ENCODE measurements at regions not wholly inside any gene's neighbourhood (a gene's known extent, or its start where the extent isn't known, plus 50 kb on each side); places are given as distances from the start of the nearest gene placed in this dataset.

- DNase-seq (ENCODE audit: low spot score): no peak
- H3K36me3 Mint-ChIP-seq: peaks cover 3% of the 10 kb centered on the region
- no peak overlapping the region for H3K4me3 Mint-ChIP-seq
- peaks cover 2% of the 10 kb centered on the region for H3K9me3 Mint-ChIP-seq
- no peak for ATAC-seq
- no peaks in the 10 kb centered on the region for H3K27me3 Mint-ChIP-seq
- peaks cover 0 to 1% of the 10 kb centered on the region in 2 donors for H3K4me1 Mint-ChIP-seq (ENCODE audit: low read depth in 2 of 2)
- no peak overlapping the region for H3K27ac Mint-ChIP-seq
Measured at GRCh38 chr5:156147261-156147943, 179.6 kb upstream of the SGCD start.

- H3K27me3 Mint-ChIP-seq: no peaks in the 10 kb centered on the region
- H3K9me3 Mint-ChIP-seq: no peaks in the 10 kb centered on the region
- H3K36me3 Mint-ChIP-seq: no peaks in the 10 kb centered on the region
- H3K4me3 Mint-ChIP-seq: no peak overlapping the region
- no peak overlapping the region for H3K27ac Mint-ChIP-seq
- no peak for DNase-seq (ENCODE audit: low spot score)
- no peaks in the 10 kb centered on the region for H3K4me1 Mint-ChIP-seq (ENCODE audit: low read depth in 2 of 2)
- no peak for ATAC-seq
Measured at GRCh38 chr5:156147944-156148285, 179.0 kb upstream of the SGCD start.

- H3K4me3 Mint-ChIP-seq: no peak overlapping the region
- H3K9me3 Mint-ChIP-seq: no peaks in the 10 kb centered on the region
- H3K27me3 Mint-ChIP-seq: no peaks in the 10 kb centered on the region
- H3K36me3 Mint-ChIP-seq: no peaks in the 10 kb centered on the region
- DNase-seq (ENCODE audit: low spot score) (no peak), ATAC-seq (no peak)
- no peak overlapping the region for H3K27ac Mint-ChIP-seq
- no peaks in the 10 kb centered on the region for H3K4me1 Mint-ChIP-seq (ENCODE audit: low read depth in 2 of 2)
Measured at GRCh38 chr5:156148301-156148700, 178.7 kb upstream of the SGCD start.

- no peaks in the 10 kb centered on the region for H3K9me3 Mint-ChIP-seq
- no peak overlapping the region for H3K27ac Mint-ChIP-seq
- H3K27me3 Mint-ChIP-seq: no peaks in the 10 kb centered on the region
- no peak for DNase-seq (ENCODE audit: low spot score)
- H3K4me3 Mint-ChIP-seq: no peak overlapping the region
- H3K36me3 Mint-ChIP-seq: no peaks in the 10 kb centered on the region
- no peaks in the 10 kb centered on the region for H3K4me1 Mint-ChIP-seq (ENCODE audit: low read depth in 2 of 2)
- ATAC-seq: no peak
Measured at GRCh38 chr5:156149213-156149612, 177.8 kb upstream of the SGCD start.

GRCh38 chr5:156153602-156154001, 173.4 kb upstream of the SGCD start:
- Mint-ChIP-seq H3K36me3 (no peaks in the 10 kb centered on the region), H3K27me3 (no peaks in the 10 kb centered on the region), H3K4me1 (ENCODE audit: low read depth in 2 of 2) (no peaks in the 10 kb centered on the region), H3K4me3 (no peak overlapping the region), H3K27ac (no peak overlapping the region), H3K9me3 (no peaks in the 10 kb centered on the region)
- ATAC-seq (no peak), DNase-seq (ENCODE audit: low spot score) (no peak)

GRCh38 chr5:156154757-156155156, 172.2 kb upstream of the SGCD start:
- no peaks in the 10 kb centered on the region for H3K36me3 Mint-ChIP-seq
- DNase-seq (ENCODE audit: low spot score) (no peak), ATAC-seq (no peak)
- no peaks in the 10 kb centered on the region for H3K9me3 Mint-ChIP-seq
- no peak overlapping the region for H3K4me3 Mint-ChIP-seq
- no peaks in the 10 kb centered on the region for H3K27me3 Mint-ChIP-seq
- H3K27ac Mint-ChIP-seq: no peak overlapping the region
- H3K4me1 Mint-ChIP-seq (ENCODE audit: low read depth in 2 of 2): no peaks in the 10 kb centered on the region

GRCh38 chr5:156155598-156155997, 171.4 kb upstream of the SGCD start:
- Mint-ChIP-seq H3K4me3 (no peak overlapping the region), H3K36me3 (no peaks in the 10 kb centered on the region), H3K9me3 (no peaks in the 10 kb centered on the region), H3K27me3 (no peaks in the 10 kb centered on the region), H3K4me1 (ENCODE audit: low read depth in 2 of 2) (no peaks in the 10 kb centered on the region), H3K27ac (no peak overlapping the region)
- ATAC-seq (no peak), DNase-seq (ENCODE audit: low spot score) (no peak)

- Mint-ChIP-seq H3K27ac (no peak overlapping the region), H3K9me3 (peaks cover 4% of the 10 kb centered on the region), H3K4me3 (no peak overlapping the region), H3K27me3 (peaks cover 0 to 7% of the 10 kb centered on the region in 2 donors), H3K4me1 (ENCODE audit: low read depth in 2 of 2) (no peaks in the 10 kb centered on the region), H3K36me3 (no peaks in the 10 kb centered on the region)
- ATAC-seq: no peak
- no peak for DNase-seq (ENCODE audit: low spot score)
Measured at GRCh38 chr5:156164306-156164705, 162.7 kb upstream of the SGCD start.

- Mint-ChIP-seq H3K4me1 (ENCODE audit: low read depth in 2 of 2) (no peaks in the 10 kb centered on the region), H3K36me3 (no peaks in the 10 kb centered on the region), H3K4me3 (no peak overlapping the region), H3K27ac (no peak overlapping the region), H3K27me3 (peaks cover 0 to 7% of the 10 kb centered on the region in 2 donors), H3K9me3 (peaks cover 4% of the 10 kb centered on the region)
- DNase-seq (ENCODE audit: low spot score): no peak
- no peak for ATAC-seq
Measured at GRCh38 chr5:156169495-156169894, 157.5 kb upstream of the SGCD start.

GRCh38 chr5:156170351-156170961, 156.5 kb upstream of the SGCD start:
- H3K27me3 Mint-ChIP-seq: peaks cover 0 to 7% of the 10 kb centered on the region in 2 donors
- DNase-seq (ENCODE audit: low spot score) (no peak), ATAC-seq (no peak)
- H3K4me1 Mint-ChIP-seq (ENCODE audit: low read depth in 2 of 2): no peaks in the 10 kb centered on the region
- H3K27ac Mint-ChIP-seq: no peak overlapping the region
- H3K36me3 Mint-ChIP-seq: no peaks in the 10 kb centered on the region
- H3K4me3 Mint-ChIP-seq: no peak overlapping the region
- H3K9me3 Mint-ChIP-seq: peaks cover 4% of the 10 kb centered on the region

- Mint-ChIP-seq H3K9me3 (no peaks in the 10 kb centered on the region), H3K27me3 (no peaks in the 10 kb centered on the region), H3K36me3 (no peaks in the 10 kb centered on the region), H3K27ac (no peak overlapping the region), H3K4me1 (ENCODE audit: low read depth in 2 of 2) (no peaks in the 10 kb centered on the region), H3K4me3 (no peak overlapping the region)
- ATAC-seq: no peak
- no peak for DNase-seq (ENCODE audit: low spot score)
Measured at GRCh38 chr5:156174225-156174624, 152.7 kb upstream of the SGCD start.

GRCh38 chr5:156178117-156178516, 148.8 kb upstream of the SGCD start:
- no peak for ATAC-seq
- Mint-ChIP-seq H3K4me3 (no peak overlapping the region), H3K4me1 (ENCODE audit: low read depth in 2 of 2) (no peaks in the 10 kb centered on the region), H3K9me3 (peaks cover 2% of the 10 kb centered on the region), H3K36me3 (peaks cover 5% of the 10 kb centered on the region), H3K27ac (no peak overlapping the region), H3K27me3 (peaks cover 0 to 7% of the 10 kb centered on the region in 2 donors)
- no peak for DNase-seq (ENCODE audit: low spot score)

- Mint-ChIP-seq H3K27ac (no peak overlapping the region), H3K4me1 (ENCODE audit: low read depth in 2 of 2) (no peaks in the 10 kb centered on the region), H3K9me3 (peaks cover 2% of the 10 kb centered on the region), H3K27me3 (peaks cover 2 to 7% of the 10 kb centered on the region in 2 donors), H3K36me3 (peaks cover 5% of the 10 kb centered on the region), H3K4me3 (no peak overlapping the region)
- no peak for ATAC-seq
- no peak for DNase-seq (ENCODE audit: low spot score)
Measured at GRCh38 chr5:156181656-156182055, 145.3 kb upstream of the SGCD start.

GRCh38 chr5:156182174-156182967, 144.6 kb upstream of the SGCD start:
- ATAC-seq (no peak), DNase-seq (ENCODE audit: low spot score) (no peak)
- Mint-ChIP-seq H3K27ac (no peak overlapping the region), H3K4me1 (ENCODE audit: low read depth in 2 of 2) (no peaks in the 10 kb centered on the region), H3K36me3 (peaks cover 5% of the 10 kb centered on the region), H3K4me3 (no peak overlapping the region), H3K9me3 (peaks cover 2% of the 10 kb centered on the region), H3K27me3 (peaks cover 2 to 7% of the 10 kb centered on the region in 2 donors)

Measured in natural killer cell treated with Interleukin-12 subunit alpha and Interleukin-12 subunit beta and Interleukin-15 and Interleukin-18, amount 100 ng/mL, for 72 hours (primary cell).